ENCODE measurements at regions not wholly inside any gene's neighbourhood (a gene's known extent, or its start where the extent isn't known, plus 50 kb on each side); places are given as distances from the start of the nearest gene placed in this dataset.

GRCh38 chr15:98452238-98452637, 196.1 kb upstream of the IGF1R start:
- DNase-seq (no peak), ATAC-seq (no peak)
- TF ChIP-seq CTCF (IDR thresholded peaks at IDR 0.05) = no peak
- Histone ChIP-seq H3K4me3 (no peak overlapping the region), H3K36me3 (no peaks in the 10 kb centered on the region), H3K27ac (no peak overlapping the region), H3K9me3 (peaks cover 0 to 9% (median 0%) of the 10 kb centered on the region in 11 donors), H3K4me1 (no peaks in the 10 kb centered on the region), H3K27me3 (peaks cover 0 to 9% (median 4%) of the 10 kb centered on the region in 7 donors)
- intact Hi-C loops (cut with DNase I) = no loop called here
- 90 to 92% methylated on average over 4 of the region's 4 CpGs for WGBS, 2 donors

- no peak overlapping the region for H3K27ac ChIP-seq
- DNase-seq (no peak), ATAC-seq (no peak)
- 86% methylated on average over 5 of the region's 5 CpGs for WGBS, 2 donors
- no peaks in the 10 kb centered on the region for H3K4me1 ChIP-seq
- H3K9me3 ChIP-seq = peaks cover 0 to 8% (median 0%) of the 10 kb centered on the region in 11 donors
- intact Hi-C loops (cut with DNase I) = no loop called here
- no peaks in the 10 kb centered on the region for H3K36me3 ChIP-seq
- peaks cover 0 to 4% (median 0%) of the 10 kb centered on the region in 7 donors for H3K27me3 ChIP-seq
- H3K4me3 ChIP-seq = no peak overlapping the region
- no peak for TF ChIP-seq CTCF (IDR thresholded peaks at IDR 0.05)
Measured at GRCh38 chr15:98455904-98456303, 192.4 kb upstream of the IGF1R start.

- TF ChIP-seq CTCF (IDR thresholded peaks at IDR 0.05) = no peak
- Histone ChIP-seq H3K4me1 (no peaks in the 10 kb centered on the region), H3K36me3 (no peaks in the 10 kb centered on the region), H3K4me3 (no peak overlapping the region), H3K9me3 (peaks cover 0 to 33% (median 11%) of the 10 kb centered on the region in 11 donors), H3K27ac (no peak overlapping the region), H3K27me3 (peaks cover 0 to 3% (median 0%) of the 10 kb centered on the region in 7 donors)
- 80 to 82% methylated on average over 1 of the region's 1 CpG for WGBS, 2 donors
- intact Hi-C loops (cut with DNase I) = no loop called here
- DNase-seq = no peak
- no peak for ATAC-seq
Measured at GRCh38 chr15:98476559-98476958, 171.8 kb upstream of the IGF1R start.

- peaks cover 0 to 7% (median 0%) of the 10 kb centered on the region in 7 donors for H3K27me3 ChIP-seq
- WGBS, 2 donors = 69 to 73% methylated on average over 11 of the region's 11 CpGs
- ATAC-seq (no peak), DNase-seq (no peak)
- H3K36me3 ChIP-seq = no peaks in the 10 kb centered on the region
- no peaks in the 10 kb centered on the region for H3K4me1 ChIP-seq
- H3K4me3 ChIP-seq = no peak overlapping the region
- H3K9me3 ChIP-seq = peaks cover 0 to 40% (median 11%) of the 10 kb centered on the region in 11 donors
- H3K27ac ChIP-seq = no peak overlapping the region
- intact Hi-C loops (cut with DNase I) = no loop called here
- no peak for TF ChIP-seq CTCF (IDR thresholded peaks at IDR 0.05)
Measured at GRCh38 chr15:98480844-98481243, 167.5 kb upstream of the IGF1R start.

All from heart right ventricle (tissue), 16 donors.